ENCODE measurements at regions not wholly inside any gene's neighbourhood (a gene's known extent, or its start where the extent isn't known, plus 50 kb on each side); places are given as distances from the start of the nearest gene placed in this dataset.

DNA sequence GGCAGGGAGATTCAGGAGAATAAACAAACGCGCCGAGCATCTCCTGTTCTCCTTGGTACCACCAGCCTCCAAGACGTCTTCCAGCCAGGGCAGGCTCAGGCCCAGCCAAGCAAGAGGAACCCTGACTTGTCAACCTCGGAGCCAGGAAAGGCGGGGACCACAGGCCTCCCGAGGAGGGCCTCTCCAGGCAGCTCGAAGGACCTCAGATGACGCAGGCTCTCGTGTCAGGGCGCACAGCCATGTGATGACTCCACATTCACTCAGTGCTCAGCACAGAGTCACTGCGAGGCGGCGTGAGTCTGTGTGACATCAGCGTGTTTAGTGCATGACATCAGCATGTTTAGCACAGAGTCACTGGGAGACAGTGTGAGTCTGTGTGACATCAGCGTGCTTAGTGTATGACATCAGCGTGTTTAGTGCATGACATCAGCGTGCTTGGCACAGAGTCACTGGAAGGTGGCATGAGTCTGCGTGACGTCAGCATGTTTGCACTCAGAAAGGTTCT lies 241.4 kb downstream of the BRD1 start:
- DNase-seq (ENCODE audit: low read depth): no peak
- no peak for TF ChIP-seq CTCF (IDR thresholded peaks at IDR 0.05; ENCODE audit: insufficient read depth, low read depth, low read length, missing control alignments)
- H3K4me3 ChIP-seq (ENCODE audit: low read length): no peak overlapping the region

DNA sequence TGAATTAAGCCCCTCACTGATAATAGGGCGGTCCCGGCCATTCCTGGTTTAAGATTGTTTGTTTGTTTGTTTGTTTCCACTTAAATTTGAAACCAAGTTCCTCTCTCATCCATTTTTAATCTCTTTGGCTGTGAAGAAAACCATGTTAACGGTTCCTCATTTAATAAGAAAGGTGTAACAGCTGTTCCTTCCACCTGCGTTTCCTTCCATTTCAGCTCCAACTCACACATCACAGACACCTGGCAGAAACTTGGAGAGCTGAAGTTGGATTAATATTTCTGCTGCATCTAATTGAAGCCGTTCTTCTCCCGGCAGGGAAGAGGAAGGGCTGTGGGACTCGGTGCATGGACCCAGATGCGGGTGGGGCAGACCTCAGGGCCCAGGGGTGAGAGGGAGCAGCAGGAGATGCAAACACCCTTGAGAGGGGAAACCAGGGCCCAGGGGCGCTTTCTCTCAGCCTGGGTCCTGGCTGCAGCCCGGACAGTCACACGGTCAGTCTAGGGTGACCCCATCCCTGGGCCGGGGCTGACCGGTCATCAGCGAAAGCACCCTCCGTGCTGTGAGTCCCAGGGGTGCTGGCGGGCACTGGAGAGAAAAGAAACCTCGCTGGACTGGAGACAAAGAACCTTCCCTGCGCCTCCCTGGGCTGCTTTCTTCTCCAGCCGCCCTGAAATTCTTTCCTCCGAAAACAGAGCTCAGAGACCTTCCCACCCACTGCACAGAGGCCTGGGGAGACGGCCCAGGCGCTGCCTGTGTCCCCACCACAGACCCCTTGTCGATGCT lies 242.0 kb downstream of the BRD1 start:
- TF ChIP-seq CTCF (IDR thresholded peaks at IDR 0.05; ENCODE audit: insufficient read depth, low read depth, low read length, missing control alignments): no peak
- DNase-seq (ENCODE audit: low read depth): no peak
- no peak overlapping the region for H3K4me3 ChIP-seq (ENCODE audit: low read length)

- no peak for DNase-seq (ENCODE audit: low read depth)
- TF ChIP-seq CTCF (IDR thresholded peaks at IDR 0.05; ENCODE audit: insufficient read depth, low read depth, low read length, missing control alignments): no peak
- H3K4me3 ChIP-seq (ENCODE audit: low read length): no peak overlapping the region
Measured at GRCh38 chr22:49583886-49584505, 243.7 kb downstream of the BRD1 start.

GRCh38 chr22:49583341-49583740 lies 244.3 kb downstream of the BRD1 start:
- no peak for TF ChIP-seq CTCF (IDR thresholded peaks at IDR 0.05; ENCODE audit: insufficient read depth, low read depth, low read length, missing control alignments)
- H3K4me3 ChIP-seq (ENCODE audit: low read length): no peak overlapping the region
- DNase-seq (ENCODE audit: low read depth): no peak

DNA sequence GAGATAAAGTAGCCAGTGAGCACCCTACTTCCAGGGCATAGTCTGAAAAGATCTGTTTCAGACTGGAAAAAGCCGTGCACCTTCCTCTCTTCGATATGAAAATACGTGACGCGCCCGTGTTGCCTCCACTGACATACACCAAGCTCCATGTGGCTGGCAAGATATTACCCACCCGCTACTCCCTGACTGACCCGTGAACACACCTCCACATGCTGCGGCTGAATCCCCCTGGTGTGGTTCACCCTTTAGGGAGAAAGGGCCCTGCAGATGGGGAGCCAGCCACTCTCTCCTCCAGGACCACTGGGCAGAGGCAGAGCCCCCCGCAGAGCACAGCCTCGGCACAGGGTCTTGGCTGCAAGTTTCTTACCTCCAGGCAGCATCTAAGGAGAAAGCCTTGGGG lies 245.0 kb downstream of the BRD1 start:
- no peak for DNase-seq (ENCODE audit: low read depth)
- H3K4me3 ChIP-seq (ENCODE audit: low read length): no peak overlapping the region
- TF ChIP-seq CTCF (IDR thresholded peaks at IDR 0.05; ENCODE audit: insufficient read depth, low read depth, low read length, missing control alignments): no peak

DNA sequence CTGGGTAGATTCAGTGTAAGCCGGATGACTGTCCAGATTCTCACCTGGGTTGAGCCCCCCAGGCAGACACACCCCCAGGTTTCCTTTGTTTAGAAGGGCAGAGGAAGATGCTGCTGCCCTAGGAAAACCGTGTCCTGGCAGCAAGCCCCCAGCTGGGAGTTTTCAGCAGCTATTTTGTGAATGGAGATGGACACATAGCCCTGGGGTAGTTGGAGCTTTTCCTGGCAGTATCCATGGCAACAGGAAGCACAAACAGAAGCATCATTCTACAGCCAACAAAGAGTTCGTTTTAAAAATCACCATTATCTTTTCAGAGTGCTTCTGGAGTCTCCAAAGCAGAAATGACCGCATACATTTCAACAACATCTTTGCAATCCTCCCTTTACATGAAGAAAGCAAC lies 245.5 kb downstream of the BRD1 start:
- no peak for TF ChIP-seq CTCF (IDR thresholded peaks at IDR 0.05; ENCODE audit: insufficient read depth, low read depth, low read length, missing control alignments)
- no peak overlapping the region for H3K4me3 ChIP-seq (ENCODE audit: low read length)

More for the DNA sequence above, 245.5 kb downstream of the BRD1 start:
- no peak for DNase-seq (ENCODE audit: low read depth)

Data from epithelial cell of esophagus (primary cell).